Prostate gland (tissue), 2 donors: ENCODE measurements at regions not wholly inside any gene's neighbourhood (a gene's known extent, or its start where the extent isn't known, plus 50 kb on each side); places are given as distances from the start of the nearest gene placed in this dataset.

Experiments
- DNase-seq: peaks from one replicate; pipeline ENCODE4 v3.0.0-alpha.2; 2019; ENCODE audit warnings: low spot score
- H3K27ac ChIP-seq, 2 donors: fragments of 200-600 bp; sonication (generic); 2 replicates each; pipeline ENCODE4 v1.5.1; 2017 to 2019
- H3K27me3 ChIP-seq: fragments of 200-600 bp; sonication (generic); replicated peaks from 2 replicates; pipeline ENCODE4 v1.5.1; 2019; ENCODE audit not compliant: insufficient read depth
- H3K36me3 ChIP-seq, 2 donors: fragments of 200-600 bp; sonication (generic); 1 replicate in 1 of 2; 2 replicates in 1 of 2; pipeline versions ENCODE4 v1.5.1 to v1.8.1; 2017 to 2019
- H3K4me1 ChIP-seq: fragments of 200-600 bp; sonication (generic); replicated peaks from 2 replicates; pipeline ENCODE4 v1.5.1; 2019
- H3K4me3 ChIP-seq, 2 donors: fragments of 200-600 bp; sonication (generic); 2 replicates each; pipeline ENCODE4 v1.5.1; 2017 to 2019
- H3K9me3 ChIP-seq: fragments of 200-600 bp; sonication (generic); 2 replicates; pipeline ENCODE4 v1.5.1; 2017
- CTCF ChIP-seq, 4 experiments: fragments of 200-600 bp in 2 of 4; fragments of 450-650 bp in 2 of 4; sonication (generic) in 2 of 4; IDR thresholded peaks; 1 replicate in 3 of 4; 2 replicates in 1 of 4; pipeline ENCODE4 v1.5.1; 2016 to 2019; ENCODE audit warnings: antibody characterized with exemption in 4 of 4, mild to moderate bottlenecking in 2 of 4, moderate library complexity in 2 of 4
- POLR2A ChIP-seq: fragments of 450-650 bp; IDR thresholded peaks from one replicate; pipeline ENCODE4 v1.6.1; 2016; ENCODE audit warnings: antibody characterized with exemption, mild to moderate bottlenecking
- POLR2AphosphoS5 ChIP-seq: sonication (generic); formaldehyde crosslinking; IDR thresholded peaks from one replicate; pipeline ENCODE4 v1.6.1; 2017; ENCODE audit warnings: antibody characterized with exemption
- WGBS: methylation state at CpG from one replicate; pipeline ENCODE4 v1.1.5; 2018; 5-methylcytosine and 5-hydroxymethylcytosine counted together
- intact Hi-C: fragments of 100-400 bp; cut with DNase I; formaldehyde crosslinking; loops from one replicate; pipeline ENCODE4 v1.14.2; 2022

GRCh38 chr9:107173422-107174180 lies 109.5 kb upstream of the RAD23B start:
- no peak overlapping the region for H3K4me3 ChIP-seq
- no peaks in the 10 kb centered on the region for H3K4me1 ChIP-seq
- no peak for DNase-seq
- intact Hi-C loops, result loop anchor here (5.0 kb wide), 2 partner anchors 311 to 1331 kb away; partner anchors contain the start of gene ZNF462
- no peaks in the 10 kb centered on the region for H3K9me3 ChIP-seq
- 86% methylated on average over 7 of the region's 7 CpGs for WGBS
- TF ChIP-seq POLR2A, result no peak
- TF ChIP-seq CTCF (IDR thresholded peaks at IDR 0.05), result no peak
- no peak for TF ChIP-seq POLR2AphosphoS5
- H3K36me3 ChIP-seq, result no peaks in the 10 kb centered on the region
- H3K27ac ChIP-seq, result no peak overlapping the region
- no peaks in the 10 kb centered on the region for H3K27me3 ChIP-seq

- TF ChIP-seq POLR2AphosphoS5, result no peak
- TF ChIP-seq POLR2A, result no peak
- TF ChIP-seq CTCF (IDR thresholded peaks at IDR 0.05), result no peak
- DNase-seq, result no peak
- no peaks in the 10 kb centered on the region for H3K27me3 ChIP-seq
- 67% methylated on average over 6 of the region's 6 CpGs for WGBS
- H3K36me3 ChIP-seq, result no peaks in the 10 kb centered on the region
- H3K4me1 ChIP-seq, result no peaks in the 10 kb centered on the region
- intact Hi-C loops, result loop anchor here (5.0 kb wide), 2 partner anchors 312 to 1332 kb away; partner anchors contain the start of gene ZNF462
- no peak overlapping the region for H3K4me3 ChIP-seq
- H3K9me3 ChIP-seq, result no peaks in the 10 kb centered on the region
- no peak overlapping the region for H3K27ac ChIP-seq
Measured at GRCh38 chr9:107174441-107174840, 108.6 kb upstream of the RAD23B start.

GRCh38 chr9:107175041-107175440 lies 108.0 kb upstream of the RAD23B start:
- Histone ChIP-seq H3K4me3 (no peak overlapping the region), H3K9me3 (no peaks in the 10 kb centered on the region), H3K27ac (no peak overlapping the region), H3K27me3 (no peaks in the 10 kb centered on the region), H3K36me3 (no peaks in the 10 kb centered on the region), H3K4me1 (no peaks in the 10 kb centered on the region)
- WGBS, result 87% methylated on average over 4 of the region's 4 CpGs
- intact Hi-C loops, result loop anchor here (5.0 kb wide), 1 partner anchor 503 kb away; no protein-coding TSS in a partner anchor
- TF ChIP-seq POLR2AphosphoS5 (no peak), CTCF (IDR thresholded peaks at IDR 0.05) (no peak), POLR2A (no peak)
- DNase-seq, result no peak

GRCh38 chr9:107175816-107176435 lies 107.2 kb upstream of the RAD23B start:
- H3K4me1 ChIP-seq, result no peaks in the 10 kb centered on the region
- 91% methylated on average over 7 of the region's 7 CpGs for whole genome bisulfite sequencing
- no peaks in the 10 kb centered on the region for H3K27me3 ChIP-seq
- no peak overlapping the region for H3K27ac ChIP-seq
- no peak overlapping the region for H3K4me3 ChIP-seq
- no peak for DNase-seq
- H3K36me3 ChIP-seq, result no peaks in the 10 kb centered on the region
- no peaks in the 10 kb centered on the region for H3K9me3 ChIP-seq
- intact Hi-C loops, result loop anchor here (5.0 kb wide), 1 partner anchor 504 kb away; no protein-coding TSS in a partner anchor
- no peak for TF ChIP-seq POLR2A
- no peak for TF ChIP-seq CTCF (IDR thresholded peaks at IDR 0.05)
- no peak for TF ChIP-seq POLR2AphosphoS5
